ENCODE measurements at regions not wholly inside any gene's neighbourhood (a gene's known extent, or its start where the extent isn't known, plus 50 kb on each side); places are given as distances from the start of the nearest gene placed in this dataset.

DNA sequence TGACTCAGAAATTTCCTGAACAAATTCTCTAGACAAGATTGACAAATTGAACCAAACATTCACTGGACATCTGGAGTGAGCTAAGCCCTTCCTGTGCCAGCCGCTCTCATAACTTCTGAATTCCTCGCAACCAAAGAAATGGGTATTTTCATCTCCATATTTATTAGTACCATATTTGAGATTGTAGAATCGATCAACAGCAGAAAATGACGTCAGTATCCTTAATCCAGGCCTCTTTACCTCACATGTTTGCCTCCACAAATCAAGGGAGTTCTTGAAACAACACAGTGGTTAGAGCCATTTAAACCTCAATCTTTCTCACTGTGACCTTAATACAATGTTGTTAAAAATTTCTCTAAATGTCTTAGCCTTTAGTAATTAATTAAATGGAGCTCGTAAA is 735.6 kb upstream of the SORCS1 start:
- TF ChIP-seq CTCF (IDR thresholded peaks at IDR 0.05): no peak
- TF ChIP-seq EP300 (IDR thresholded peaks at IDR 0.05): no peak
